K562 (cell line): ENCODE measurements at regions not wholly inside any gene's neighbourhood (a gene's known extent, or its start where the extent isn't known, plus 50 kb on each side); places are given as distances from the start of the nearest gene placed in this dataset.

Experiments used
- ATAC-seq: fragments of 200-7000 bp; cut with Tn5 transposase; 3 replicates; pipeline ENCODE4 v1.9.1; 2020; ENCODE audit warnings: moderate library complexity
- BruUV-seq: library from RNA; stranded (reverse); fragments of 400-500 nt; replicated peaks from 2 replicates; lab custom pipeline; 2021; lab: Mats Ljungman, UMichigan
- CTCF ChIA-PET: fragments of 300-600 bp; formaldehyde crosslinking; extraction: SDS; loops from one replicate; lab custom pipeline; 2021; ENCODE audit warnings: low intra/inter-chr PET ratio; lab: Yijun Ruan, JAX
- POLR2A ChIA-PET: fragments of 300-600, 350-650 bp; sonication (Branson Sonifier 250); formaldehyde crosslinking; extraction: SDS; loops from one replicate; lab custom pipeline; 2021; ENCODE audit warnings: antibody characterized with exemption, inconsistent platforms; lab: Yijun Ruan, JAX
- DNase-seq, 4 experiments: peaks; one replicate each; pipeline versions ENCODE4 v3.0.0 to v3.0.0-alpha.2; 2011 to 2018; ENCODE audit warnings: low spot score in 3 of 4, mixed read lengths in 3 of 4; ENCODE audit errors: extremely low read depth in 1 of 4
- FAIRE-seq: peaks from 2 replicates; lab custom pipeline; 2011; peaks lifted over from hg19 to GRCh38; lab: Jason Lieb, UNC
- H2AFZ ChIP-seq: 2 replicates; pipeline ENCODE4 v1.6.0; 2011; ENCODE audit warnings: low read depth, low read length, control low read depth, inconsistent platforms
- H3K27ac ChIP-seq: fragments of 200-600 bp; 3 replicates; pipeline ENCODE4 v1.8.0; 2011; ENCODE audit warnings: low read depth, mild to moderate bottlenecking, control low read depth, inconsistent platforms, low read length, moderate library complexity, mixed read lengths; ENCODE audit errors: extremely low read depth
- H3K27me3 ChIP-seq, 2 experiments: fragments of 300-600 bp in 1 of 2; 2 replicates in 1 of 2; 3 replicates in 1 of 2; pipeline versions ENCODE4 v1.6.0 to v1.8.0; 2011; ENCODE audit warnings: inconsistent platforms in 2 of 2, low read length in 2 of 2, mild to moderate bottlenecking in 1 of 2, mixed read lengths in 1 of 2, moderate library complexity in 1 of 2; ENCODE audit not compliant: control insufficient read depth in 2 of 2, insufficient read depth in 2 of 2
- H3K36me3 ChIP-seq: fragments of 300-600 bp; 3 replicates; pipeline ENCODE4 v1.8.0; 2011; ENCODE audit warnings: mild to moderate bottlenecking, low read length, inconsistent platforms; ENCODE audit not compliant: control insufficient read depth, insufficient read depth
- H3K4me1 ChIP-seq, 2 experiments: fragments of 200-600 bp in 1 of 2; replicated peaks in 1 of 2; 2 replicates in 1 of 2; 3 replicates in 1 of 2; pipeline versions ENCODE4 v1.5.1 to v1.8.0; 2011; ENCODE audit warnings: inconsistent platforms in 2 of 2, low read length in 2 of 2, mild to moderate bottlenecking in 1 of 2, mixed read lengths in 1 of 2, moderate library complexity in 1 of 2; ENCODE audit not compliant: control insufficient read depth in 2 of 2, insufficient read depth in 2 of 2
- H3K4me2 ChIP-seq: 2 replicates; pipeline ENCODE4 v1.6.1; 2011; ENCODE audit warnings: low read length, control low read depth, inconsistent platforms, mixed read lengths; ENCODE audit not compliant: insufficient read depth
- H3K4me3 ChIP-seq: fragments of 200-600 bp; sonication (generic), shearing (Covaris generic); 2 replicates; pipeline ENCODE4 v1.5.1; 2016; ENCODE audit warnings: control low read depth, inconsistent platforms
- H3K79me2 ChIP-seq: fragments of 200-600 bp; 3 replicates; pipeline ENCODE4 v1.8.0; 2011; ENCODE audit warnings: low read length, inconsistent platforms; ENCODE audit not compliant: control insufficient read depth, insufficient read depth
- H3K9ac ChIP-seq, 2 experiments: 2 replicates each; pipeline versions ENCODE4 v1.6.0 to v1.6.1; 2011; ENCODE audit warnings: low read depth in 2 of 2, low read length in 2 of 2, control low read depth in 1 of 2, inconsistent platforms in 1 of 2, mild to moderate bottlenecking in 1 of 2, mixed read lengths in 1 of 2; ENCODE audit not compliant: insufficient read depth in 1 of 2
- H3K9me1 ChIP-seq: one replicate; pipeline ENCODE4 v1.6.0; 2011; ENCODE audit warnings: inconsistent platforms, mild to moderate bottlenecking, low read length, moderate library complexity; ENCODE audit not compliant: control insufficient read depth, insufficient read depth
- H3K9me3 ChIP-seq: replicated peaks from 2 replicates; pipeline ENCODE4 v1.5.1; 2011; ENCODE audit warnings: low read depth, low read length, inconsistent platforms; ENCODE audit not compliant: control insufficient read depth, insufficient read depth
- H4K20me1 ChIP-seq: replicated peaks from 2 replicates; pipeline ENCODE4 v1.6.1; 2011; ENCODE audit warnings: low read length, inconsistent platforms, mixed read lengths; ENCODE audit not compliant: control insufficient read depth, insufficient read depth
- ATF7 ChIP-seq: fragments of 450-650 bp; IDR thresholded peaks from 2 replicates; pipeline ENCODE4 v1.7.1; 2014; ENCODE audit warnings: mild to moderate bottlenecking, moderate library complexity
- BRCA1 ChIP-seq, 2 experiments: fragments of 450-650 bp in 1 of 2; sonication (generic) in 1 of 2; formaldehyde crosslinking in 1 of 2; IDR thresholded peaks; 2 replicates each; pipeline versions ENCODE4 v1.5.0 to v1.6.1; 2017 to 2020; ENCODE audit warnings: mild to moderate bottlenecking in 1 of 2, missing genetic modification reagents in 1 of 2
- CAMTA2 ChIP-seq: fragments of 250-450 bp; sonication (Bioruptor Pico); conservative IDR thresholded peaks from 2 replicates; pipeline ENCODE4 v1.5.1; 2022
- CHD2 ChIP-seq: IDR thresholded peaks from 2 replicates; pipeline ENCODE4 v1.6.1; 2011; ENCODE audit warnings: low read depth, low read length
- HDAC1 ChIP-seq, 2 experiments: fragments of 450-650 bp; IDR thresholded peaks; 2 replicates each; pipeline ENCODE4 v1.6.1; 2016 to 2017; ENCODE audit warnings: inconsistent platforms in 1 of 2, mild to moderate bottlenecking in 1 of 2, moderate library complexity in 1 of 2
- IRF2 ChIP-seq: sonication (generic); formaldehyde crosslinking; IDR thresholded peaks from 2 replicates; pipeline ENCODE4 v1.8.1; 2022; ENCODE audit warnings: mild to moderate bottlenecking, missing genetic modification reagents
- MXD1 ChIP-seq: fragments of 250-450 bp; sonication (Bioruptor Pico); IDR thresholded peaks from 2 replicates; pipeline ENCODE4 v1.8.0; 2021; ENCODE audit warnings: borderline replicate concordance, mild to moderate bottlenecking, moderate library complexity; ENCODE audit not compliant: poor library complexity, severe bottlenecking
- NCOR1 ChIP-seq: fragments of 450-650 bp; IDR thresholded peaks from 2 replicates; pipeline ENCODE4 v1.6.1; 2016; ENCODE audit warnings: mild to moderate bottlenecking, moderate library complexity
- SNRNP70 ChIP-seq: fragments of 200-400 bp; formaldehyde crosslinking; optimal IDR thresholded peaks from 2 replicates; pipeline ENCODE3; 2017; ENCODE audit warnings: low read depth, low read length
- SPI1 ChIP-seq: IDR thresholded peaks from 2 replicates; pipeline ENCODE4 v1.6.1; 2011; ENCODE audit warnings: low read depth, low read length, control low read depth, borderline replicate concordance
- SRSF1 ChIP-seq: fragments of 200-400 bp; formaldehyde crosslinking; IDR thresholded peaks from 2 replicates; pipeline ENCODE4 v1.6.1; 2017; ENCODE audit warnings: mild to moderate bottlenecking, low read depth, low read length, moderate library complexity
- ZC3H8 ChIP-seq: fragments of 450-650 bp; IDR thresholded peaks from 2 replicates; pipeline ENCODE4 v1.6.1; 2017
- ZFPM2 ChIP-seq: fragments of 250-450 bp; sonication (Bioruptor Pico); IDR thresholded peaks from 2 replicates; pipeline ENCODE4 v1.5.1; 2022; ENCODE audit warnings: mild to moderate bottlenecking
- ZNF444 ChIP-seq: fragments of 250-450 bp; sonication (Bioruptor Pico); IDR thresholded peaks from 2 replicates; pipeline ENCODE4 v1.4.0; 2020; ENCODE audit warnings: mild to moderate bottlenecking, moderate library complexity
- ZNF586 ChIP-seq: fragments of 450-650 bp; formaldehyde crosslinking; conservative IDR thresholded peaks from 2 replicates; pipeline ENCODE4 v1.4.0; 2020; ENCODE audit warnings: mild to moderate bottlenecking, moderate library complexity
- ZNF589 ChIP-seq: fragments of 200-800 bp; sonication (Bioruptor generic); IDR thresholded peaks from 2 replicates; pipeline ENCODE4 v1.6.1; 2016; ENCODE audit warnings: low read depth, missing genetic modification characterization, missing compliant biosample characterization
- WGBS: fragments of 100-300 bp; shearing (Covaris generic); methylation state at CpG from one replicate; pipeline ENCODE4 v1.1.6; 2016; ENCODE audit warnings: low coverage, mixed read lengths; ENCODE audit not compliant: insufficient coverage; ENCODE audit errors: missing lambda C conversion rate; 5-methylcytosine and 5-hydroxymethylcytosine counted together
- in situ Hi-C: fragments of 300-500 bp; cut with MboI; formaldehyde crosslinking; loops from 4 replicates; pipeline ENCODE4 v1.15.0; 2018; ENCODE audit warnings: inconsistent platforms, mixed read lengths
- intact Hi-C: fragments of 100-400 bp; cut with micrococcal nuclease; formaldehyde crosslinking; loops from 2 replicates; pipeline ENCODE4 v1.14.2; 2022
- TF ChIP-seq, protein P1 (sequence below): sonication (generic); formaldehyde crosslinking; IDR thresholded peaks from 2 replicates; pipeline ENCODE4 v1.8.0; 2022; ENCODE audit warnings: mild to moderate bottlenecking, missing genetic modification reagents
- TF ChIP-seq, protein P2 (sequence below): sonication (generic); IDR thresholded peaks from 2 replicates; pipeline ENCODE4 v1.6.1; 2016
- TF ChIP-seq, protein P3 (sequence below): fragments of 250-450 bp; sonication (Bioruptor Pico); IDR thresholded peaks from 2 replicates; pipeline ENCODE4 v1.4.0; 2020; ENCODE audit warnings: borderline replicate concordance

DNA sequence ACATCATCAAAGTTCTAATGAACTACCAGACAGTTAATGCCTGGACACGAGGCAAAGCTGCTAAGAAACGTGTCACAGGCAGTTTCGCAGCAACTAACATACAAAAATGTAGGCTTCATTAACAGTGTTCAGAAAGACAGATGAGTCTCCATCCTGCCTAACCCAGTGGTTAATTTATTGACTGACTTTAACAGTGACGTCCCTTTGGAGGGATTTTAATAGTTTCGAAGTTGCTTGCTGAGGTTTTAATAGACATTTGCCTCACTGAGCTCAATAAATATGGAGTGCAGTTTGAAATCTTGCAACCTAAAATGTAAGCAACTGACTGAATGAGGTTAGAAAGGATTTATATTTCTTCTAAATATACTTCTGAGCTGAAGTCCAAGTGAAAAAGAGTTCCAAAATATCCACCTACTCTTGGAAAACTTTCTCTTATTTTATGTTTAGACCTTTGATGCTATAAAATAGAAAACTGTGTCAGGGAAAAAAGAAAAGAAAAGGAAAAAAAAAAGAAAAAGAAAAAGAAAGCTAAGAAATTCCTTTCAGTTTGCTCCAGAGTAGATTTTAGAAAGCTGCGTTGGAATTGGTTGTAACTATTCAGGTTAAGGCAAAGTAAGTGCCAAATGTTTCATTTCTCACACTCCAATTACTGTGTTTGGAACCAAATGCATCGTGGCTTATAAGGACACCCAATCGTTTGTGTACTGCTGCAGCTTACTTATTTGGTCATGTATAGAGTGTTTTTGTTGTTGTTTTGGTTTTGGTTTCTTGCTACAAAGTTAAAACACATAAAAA is 2016.6 kb downstream of the MAT2B start (continued):
- TF ChIP-seq ZFPM2 (CRISPR knock-in tag) = no peak
- no peak for TF ChIP-seq NCOR1
- no peak for TF ChIP-seq SRSF1

DNA sequence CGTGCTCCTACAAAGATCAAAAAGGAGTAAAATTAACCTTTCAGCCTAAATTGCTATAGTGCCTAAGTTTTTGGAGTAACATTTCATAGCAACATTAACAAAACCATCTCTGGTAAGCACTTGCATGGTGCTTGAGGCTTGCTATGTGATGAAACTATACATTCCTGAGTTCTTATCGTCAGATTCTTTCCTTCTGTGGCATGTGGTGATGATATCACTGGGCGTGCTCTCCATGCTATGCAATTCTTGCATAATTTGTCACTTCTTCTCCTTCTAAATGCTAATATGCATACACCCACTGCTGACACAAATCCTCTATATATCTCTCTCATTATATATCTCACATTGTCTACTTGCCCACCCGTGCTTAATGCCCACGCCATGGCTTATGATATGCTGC is 2019.9 kb downstream of the MAT2B start:
- Histone ChIP-seq H3K4me3 (no peak overlapping the region), H3K9ac (no peak overlapping the region), H3K9me3 (no peaks in the 10 kb centered on the region; the same call in 1 of the 2 replicates), H3K79me2 (no peaks in the 10 kb centered on the region), H4K20me1 (no peaks in the 10 kb centered on the region), H3K9me1 (no peaks in the 10 kb centered on the region), H2AFZ (no peak overlapping the region), H3K36me3 (no peaks in the 10 kb centered on the region), H3K27me3 (no peaks in the 10 kb centered on the region), H3K4me2 (no peak overlapping the region), H3K4me1 (no peaks in the 10 kb centered on the region), H3K27ac (no peak overlapping the region)
- intact Hi-C loops = no loop called here
- DNase-seq = no peak
- in situ Hi-C loops = no loop called here
- FAIRE-seq = no peak
- ChIA-PET CTCF (no interaction called here), POLR2A (no interaction called here)
- ATAC-seq = no peak
- whole genome bisulfite sequencing = 0% methylated on average over 5 of the region's 5 CpGs
- BruUV-seq = no TSS peak
- TF ChIP-seq ZC3H8 (no peak), ZNF444 (no peak), ATF7 (no peak), IRF2 (CRISPR knock-in tag) (no peak), SPI1 (no peak), ZNF589 (no peak), MXD1 (CRISPR knock-in tag) (no peak), CAMTA2 (CRISPR knock-in tag) (no peak), HDAC1 (IDR thresholded peaks at IDR 0.05) (no peak), NCOR1 (no peak), BRCA1 (IDR thresholded peaks at IDR 0.05) (no peak), BRCA1 (CRISPR knock-in tag; IDR thresholded peaks at IDR 0.05) (no peak), SNRNP70 (no peak), CHD2 (no peak), ZNF586 (no peak)
- TF ChIP-seq, protein P1, sequence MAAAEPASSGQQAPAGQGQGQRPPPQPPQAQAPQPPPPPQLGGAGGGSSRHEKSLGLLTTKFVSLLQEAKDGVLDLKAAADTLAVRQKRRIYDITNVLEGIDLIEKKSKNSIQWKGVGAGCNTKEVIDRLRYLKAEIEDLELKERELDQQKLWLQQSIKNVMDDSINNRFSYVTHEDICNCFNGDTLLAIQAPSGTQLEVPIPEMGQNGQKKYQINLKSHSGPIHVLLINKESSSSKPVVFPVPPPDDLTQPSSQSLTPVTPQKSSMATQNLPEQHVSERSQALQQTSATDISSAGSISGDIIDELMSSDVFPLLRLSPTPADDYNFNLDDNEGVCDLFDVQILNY (CRISPR knock-in tag) = no peak
- TF ChIP-seq, protein P2, sequence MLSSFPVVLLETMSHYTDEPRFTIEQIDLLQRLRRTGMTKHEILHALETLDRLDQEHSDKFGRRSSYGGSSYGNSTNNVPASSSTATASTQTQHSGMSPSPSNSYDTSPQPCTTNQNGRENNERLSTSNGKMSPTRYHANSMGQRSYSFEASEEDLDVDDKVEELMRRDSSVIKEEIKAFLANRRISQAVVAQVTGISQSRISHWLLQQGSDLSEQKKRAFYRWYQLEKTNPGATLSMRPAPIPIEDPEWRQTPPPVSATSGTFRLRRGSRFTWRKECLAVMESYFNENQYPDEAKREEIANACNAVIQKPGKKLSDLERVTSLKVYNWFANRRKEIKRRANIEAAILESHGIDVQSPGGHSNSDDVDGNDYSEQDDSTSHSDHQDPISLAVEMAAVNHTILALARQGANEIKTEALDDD = no peak
- TF ChIP-seq, protein P3, sequence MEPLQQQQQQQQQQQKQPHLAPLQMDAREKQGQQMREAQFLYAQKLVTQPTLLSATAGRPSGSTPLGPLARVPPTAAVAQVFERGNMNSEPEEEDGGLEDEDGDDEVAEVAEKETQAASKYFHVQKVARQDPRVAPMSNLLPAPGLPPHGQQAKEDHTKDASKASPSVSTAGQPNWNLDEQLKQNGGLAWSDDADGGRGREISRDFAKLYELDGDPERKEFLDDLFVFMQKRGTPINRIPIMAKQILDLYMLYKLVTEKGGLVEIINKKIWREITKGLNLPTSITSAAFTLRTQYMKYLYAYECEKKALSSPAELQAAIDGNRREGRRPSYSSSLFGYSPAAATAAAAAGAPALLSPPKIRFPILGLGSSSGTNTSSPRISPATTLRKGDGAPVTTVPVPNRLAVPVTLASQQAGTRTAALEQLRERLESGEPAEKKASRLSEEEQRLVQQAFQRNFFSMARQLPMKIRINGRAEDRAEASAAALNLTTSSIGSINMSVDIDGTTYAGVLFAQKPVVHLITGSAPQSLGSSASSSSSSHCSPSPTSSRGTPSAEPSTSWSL = no peak
